ENCODE measurements at regions not wholly inside any gene's neighbourhood (a gene's known extent, or its start where the extent isn't known, plus 50 kb on each side); places are given as distances from the start of the nearest gene placed in this dataset.

DNA sequence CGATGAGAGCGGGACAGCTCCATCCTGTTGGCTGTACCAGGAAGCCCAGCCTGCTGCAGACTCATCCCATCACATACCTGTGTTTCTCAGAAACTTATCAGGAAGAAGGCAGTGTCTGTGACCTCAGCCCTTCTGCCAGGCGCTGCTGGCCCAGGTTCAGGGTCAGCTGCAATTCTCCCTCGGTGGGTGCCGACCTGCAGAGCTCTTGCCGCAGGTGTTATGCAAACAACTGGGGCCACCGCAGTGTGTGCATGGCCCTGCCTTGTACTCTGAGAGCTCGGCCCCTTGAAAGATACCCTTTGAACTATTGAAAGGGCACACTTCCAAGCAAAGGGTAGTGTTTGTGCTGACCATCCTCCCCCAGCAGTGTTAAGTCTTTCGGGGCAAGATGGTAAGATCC lies 322.2 kb upstream of the DIO3 start (continued):
- TF ChIP-seq, protein P1, sequence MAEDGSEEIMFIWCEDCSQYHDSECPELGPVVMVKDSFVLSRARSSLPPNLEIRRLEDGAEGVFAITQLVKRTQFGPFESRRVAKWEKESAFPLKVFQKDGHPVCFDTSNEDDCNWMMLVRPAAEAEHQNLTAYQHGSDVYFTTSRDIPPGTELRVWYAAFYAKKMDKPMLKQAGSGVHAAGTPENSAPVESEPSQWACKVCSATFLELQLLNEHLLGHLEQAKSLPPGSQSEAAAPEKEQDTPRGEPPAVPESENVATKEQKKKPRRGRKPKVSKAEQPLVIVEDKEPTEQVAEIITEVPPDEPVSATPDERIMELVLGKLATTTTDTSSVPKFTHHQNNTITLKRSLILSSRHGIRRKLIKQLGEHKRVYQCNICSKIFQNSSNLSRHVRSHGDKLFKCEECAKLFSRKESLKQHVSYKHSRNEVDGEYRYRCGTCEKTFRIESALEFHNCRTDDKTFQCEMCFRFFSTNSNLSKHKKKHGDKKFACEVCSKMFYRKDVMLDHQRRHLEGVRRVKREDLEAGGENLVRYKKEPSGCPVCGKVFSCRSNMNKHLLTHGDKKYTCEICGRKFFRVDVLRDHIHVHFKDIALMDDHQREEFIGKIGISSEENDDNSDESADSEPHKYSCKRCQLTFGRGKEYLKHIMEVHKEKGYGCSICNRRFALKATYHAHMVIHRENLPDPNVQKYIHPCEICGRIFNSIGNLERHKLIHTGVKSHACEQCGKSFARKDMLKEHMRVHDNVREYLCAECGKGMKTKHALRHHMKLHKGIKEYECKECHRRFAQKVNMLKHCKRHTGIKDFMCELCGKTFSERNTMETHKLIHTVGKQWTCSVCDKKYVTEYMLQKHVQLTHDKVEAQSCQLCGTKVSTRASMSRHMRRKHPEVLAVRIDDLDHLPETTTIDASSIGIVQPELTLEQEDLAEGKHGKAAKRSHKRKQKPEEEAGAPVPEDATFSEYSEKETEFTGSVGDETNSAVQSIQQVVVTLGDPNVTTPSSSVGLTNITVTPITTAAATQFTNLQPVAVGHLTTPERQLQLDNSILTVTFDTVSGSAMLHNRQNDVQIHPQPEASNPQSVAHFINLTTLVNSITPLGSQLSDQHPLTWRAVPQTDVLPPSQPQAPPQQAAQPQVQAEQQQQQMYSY (CRISPR knock-in tag; IDR thresholded peaks at IDR 0.05) = no peak
- TF ChIP-seq ZNF746 (CRISPR knock-in tag; IDR thresholded peaks at IDR 0.05) (no peak), SAP130 (CRISPR knock-in tag; IDR thresholded peaks at IDR 0.05; ENCODE audit: low read depth) (peak; percentile 51; the same call in 1 of the 2 replicates), RCOR2 (CRISPR knock-in tag; IDR thresholded peaks at IDR 0.05) (peak; percentile 54; the same call in 1 of the 2 replicates), ZNF20 (CRISPR knock-in tag; IDR thresholded peaks at IDR 0.05) (no peak), ZFP82 (CRISPR knock-in tag; IDR thresholded peaks at IDR 0.05; ENCODE audit: borderline replicate concordance) (no peak), NFYB (CRISPR knock-in tag; IDR thresholded peaks at IDR 0.05) (no peak), THYN1 (CRISPR knock-in tag; IDR thresholded peaks at IDR 0.05; ENCODE audit: borderline replicate concordance, low read depth) (no peak), ZNF883 (CRISPR knock-in tag; IDR thresholded peaks at IDR 0.05; ENCODE audit: not compliant biosample characterization) (no peak), KMT2A (CRISPR knock-in tag; IDR thresholded peaks at IDR 0.05) (no peak), KDM1A (CRISPR knock-in tag; IDR thresholded peaks at IDR 0.05) (0 out of 2 replicates have a peak, but pooled peaks have one; percentile 26), SRSF4 (IDR thresholded peaks at IDR 0.05; ENCODE audit: low read depth, low read length, poor library complexity, severe bottlenecking) (no peak), TAF1 (CRISPR knock-in tag; IDR thresholded peaks at IDR 0.05) (no peak), ZNF562 (CRISPR knock-in tag; IDR thresholded peaks at IDR 0.05; ENCODE audit: borderline replicate concordance) (no peak), ZFX (CRISPR knock-in tag; IDR thresholded peaks at IDR 0.05; ENCODE audit: low read depth) (no peak; the same call in 1 of the 2 replicates), TOPORS (CRISPR knock-in tag; IDR thresholded peaks at IDR 0.05) (0 out of 2 replicates have a peak, but pooled peaks have one; percentile 48), TEAD2 (CRISPR knock-in tag; IDR thresholded peaks at IDR 0.05) (no peak)
- TF ChIP-seq, protein P2, sequence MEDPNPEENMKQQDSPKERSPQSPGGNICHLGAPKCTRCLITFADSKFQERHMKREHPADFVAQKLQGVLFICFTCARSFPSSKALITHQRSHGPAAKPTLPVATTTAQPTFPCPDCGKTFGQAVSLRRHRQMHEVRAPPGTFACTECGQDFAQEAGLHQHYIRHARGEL (CRISPR knock-in tag; IDR thresholded peaks at IDR 0.05) = no peak
- TF ChIP-seq, protein P3, sequence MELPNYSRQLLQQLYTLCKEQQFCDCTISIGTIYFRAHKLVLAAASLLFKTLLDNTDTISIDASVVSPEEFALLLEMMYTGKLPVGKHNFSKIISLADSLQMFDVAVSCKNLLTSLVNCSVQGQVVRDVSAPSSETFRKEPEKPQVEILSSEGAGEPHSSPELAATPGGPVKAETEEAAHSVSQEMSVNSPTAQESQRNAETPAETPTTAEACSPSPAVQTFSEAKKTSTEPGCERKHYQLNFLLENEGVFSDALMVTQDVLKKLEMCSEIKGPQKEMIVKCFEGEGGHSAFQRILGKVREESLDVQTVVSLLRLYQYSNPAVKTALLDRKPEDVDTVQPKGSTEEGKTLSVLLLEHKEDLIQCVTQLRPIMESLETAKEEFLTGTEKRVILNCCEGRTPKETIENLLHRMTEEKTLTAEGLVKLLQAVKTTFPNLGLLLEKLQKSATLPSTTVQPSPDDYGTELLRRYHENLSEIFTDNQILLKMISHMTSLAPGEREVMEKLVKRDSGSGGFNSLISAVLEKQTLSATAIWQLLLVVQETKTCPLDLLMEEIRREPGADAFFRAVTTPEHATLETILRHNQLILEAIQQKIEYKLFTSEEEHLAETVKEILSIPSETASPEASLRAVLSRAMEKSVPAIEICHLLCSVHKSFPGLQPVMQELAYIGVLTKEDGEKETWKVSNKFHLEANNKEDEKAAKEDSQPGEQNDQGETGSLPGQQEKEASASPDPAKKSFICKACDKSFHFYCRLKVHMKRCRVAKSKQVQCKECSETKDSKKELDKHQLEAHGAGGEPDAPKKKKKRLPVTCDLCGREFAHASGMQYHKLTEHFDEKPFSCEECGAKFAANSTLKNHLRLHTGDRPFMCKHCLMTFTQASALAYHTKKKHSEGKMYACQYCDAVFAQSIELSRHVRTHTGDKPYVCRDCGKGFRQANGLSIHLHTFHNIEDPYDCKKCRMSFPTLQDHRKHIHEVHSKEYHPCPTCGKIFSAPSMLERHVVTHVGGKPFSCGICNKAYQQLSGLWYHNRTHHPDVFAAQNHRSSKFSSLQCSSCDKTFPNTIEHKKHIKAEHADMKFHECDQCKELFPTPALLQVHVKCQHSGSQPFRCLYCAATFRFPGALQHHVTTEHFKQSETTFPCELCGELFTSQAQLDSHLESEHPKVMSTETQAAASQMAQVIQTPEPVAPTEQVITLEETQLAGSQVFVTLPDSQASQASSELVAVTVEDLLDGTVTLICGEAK (IDR thresholded peaks at IDR 0.05) = no peak
- TF ChIP-seq, protein P3 (CRISPR knock-in tag; IDR thresholded peaks at IDR 0.05) = no peak
